Ishikawa (cell line): ENCODE measurements at regions not wholly inside any gene's neighbourhood (a gene's known extent, or its start where the extent isn't known, plus 50 kb on each side); places are given as distances from the start of the nearest gene placed in this dataset.

ENCODE experiments used
- CEBPB ChIP-seq: IDR thresholded peaks from 2 replicates; pipeline ENCODE4 v1.6.1; 2012
- CREB1 ChIP-seq: IDR thresholded peaks from 2 replicates; pipeline ENCODE4 v1.6.1; 2012; ENCODE audit warnings: low read depth
- EGR1 ChIP-seq: IDR thresholded peaks from 2 replicates; pipeline ENCODE4 v1.6.1; 2012
- EP300 ChIP-seq: IDR thresholded peaks from 2 replicates; pipeline ENCODE4 v1.6.1; 2012; ENCODE audit warnings: borderline replicate concordance
- FOXM1 ChIP-seq: IDR thresholded peaks from 2 replicates; pipeline ENCODE4 v1.6.1; 2012; ENCODE audit warnings: low read depth, borderline replicate concordance
- NFIC ChIP-seq: IDR thresholded peaks from 2 replicates; pipeline ENCODE4 v1.6.1; 2012
- RAD21 ChIP-seq: IDR thresholded peaks from 2 replicates; pipeline ENCODE4 v1.6.1; 2012; ENCODE audit warnings: low read depth
- TAF1 ChIP-seq: IDR thresholded peaks from 2 replicates; pipeline ENCODE4 v1.6.1; 2012; ENCODE audit warnings: low read depth, mild to moderate bottlenecking
- TCF12 ChIP-seq: IDR thresholded peaks from 2 replicates; pipeline ENCODE4 v1.6.1; 2012; ENCODE audit warnings: low read depth
- TEAD4 ChIP-seq: IDR thresholded peaks from 2 replicates; pipeline ENCODE4 v1.6.1; 2012
- YY1 ChIP-seq: IDR thresholded peaks from 2 replicates; pipeline ENCODE4 v1.6.1; 2012; ENCODE audit warnings: low read depth
- ZBTB7A ChIP-seq: IDR thresholded peaks from 2 replicates; pipeline ENCODE4 v1.6.1; 2012; ENCODE audit warnings: low read depth
- TF ChIP-seq, protein P1 (sequence below): IDR thresholded peaks from 2 replicates; pipeline ENCODE4 v1.6.1; 2012
- TF ChIP-seq, protein P2 (sequence below): IDR thresholded peaks from 2 replicates; pipeline ENCODE4 v1.6.1; 2012
- TF ChIP-seq, protein P3 (sequence below): IDR thresholded peaks from 2 replicates; pipeline ENCODE4 v1.6.1; 2012; ENCODE audit warnings: low read depth, mild to moderate bottlenecking

DNA sequence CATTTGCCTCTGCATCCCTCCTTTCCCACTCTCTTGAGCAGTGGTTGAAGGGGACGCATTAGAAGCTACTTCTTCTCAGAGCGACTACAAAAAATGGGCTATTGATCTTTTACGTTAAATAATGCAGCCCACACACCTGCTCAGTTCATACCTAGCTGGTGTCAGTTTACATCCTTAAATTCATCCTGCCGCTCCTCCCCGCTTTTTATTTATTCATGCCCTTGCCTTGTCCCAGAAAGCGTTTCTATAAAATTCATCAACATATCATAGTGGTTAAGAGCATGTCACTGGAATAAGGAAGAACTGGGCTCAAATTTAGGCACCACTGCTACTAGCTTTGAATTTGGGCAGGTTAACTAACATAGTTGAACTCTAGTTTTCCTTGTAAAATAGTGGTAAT lies 66.0 kb upstream of the TINAGL1 start:
- TF ChIP-seq ZBTB7A, result no peak
- TF ChIP-seq EGR1, result no peak
- no peak for TF ChIP-seq FOXM1
- no peak for TF ChIP-seq TAF1
- TF ChIP-seq RAD21, result no peak

DNA sequence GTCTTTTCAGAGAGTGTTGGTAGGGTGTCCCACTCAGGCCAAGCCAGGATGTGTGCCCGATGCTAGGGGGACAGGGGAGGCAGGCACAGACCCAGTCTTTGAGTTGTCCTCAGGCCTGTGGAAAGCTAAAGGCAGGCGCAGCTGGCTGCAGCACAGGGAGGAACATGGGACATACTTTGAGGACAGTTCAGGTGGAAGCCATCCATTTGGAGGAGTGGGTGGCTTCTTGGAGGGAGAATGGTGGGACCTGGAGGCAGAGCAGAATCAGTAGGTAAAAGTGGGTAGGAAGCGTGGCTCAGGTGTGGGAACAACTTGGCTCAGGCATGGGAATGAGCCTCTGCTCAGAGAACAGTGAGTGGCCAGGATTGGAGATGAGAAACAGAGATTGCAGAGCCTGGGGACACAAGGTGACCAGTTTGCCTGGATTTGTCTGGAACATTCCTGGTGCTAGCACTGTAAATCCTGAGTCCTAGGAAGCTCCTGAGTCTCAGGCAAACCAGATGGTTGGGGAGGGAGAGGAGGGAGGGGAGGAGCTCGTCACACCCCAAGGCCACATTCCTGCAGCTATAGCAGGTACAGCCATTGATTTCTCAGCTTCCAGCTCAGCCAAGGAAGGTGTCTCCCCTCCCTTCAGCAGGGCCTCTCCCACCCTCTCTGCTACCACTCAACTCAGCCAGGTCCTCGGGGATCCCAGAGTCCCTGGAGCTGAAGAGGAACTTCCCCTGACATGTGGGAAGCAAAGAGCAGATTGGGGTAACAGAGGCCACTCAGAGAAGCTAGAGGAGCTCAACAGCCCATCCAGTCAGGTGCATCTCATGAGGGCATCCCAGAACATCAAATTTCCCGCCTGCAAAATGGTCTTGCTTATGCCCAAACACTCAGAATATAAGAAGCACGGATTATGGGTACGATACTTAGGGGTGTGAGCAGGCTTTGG lies 65.2 kb upstream of the TINAGL1 start:
- TF ChIP-seq, protein P1, sequence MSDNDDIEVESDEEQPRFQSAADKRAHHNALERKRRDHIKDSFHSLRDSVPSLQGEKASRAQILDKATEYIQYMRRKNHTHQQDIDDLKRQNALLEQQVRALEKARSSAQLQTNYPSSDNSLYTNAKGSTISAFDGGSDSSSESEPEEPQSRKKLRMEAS, result no peak
- TF ChIP-seq TEAD4, result peak; percentile 73; the same call in 1 of the 2 replicates

DNA sequence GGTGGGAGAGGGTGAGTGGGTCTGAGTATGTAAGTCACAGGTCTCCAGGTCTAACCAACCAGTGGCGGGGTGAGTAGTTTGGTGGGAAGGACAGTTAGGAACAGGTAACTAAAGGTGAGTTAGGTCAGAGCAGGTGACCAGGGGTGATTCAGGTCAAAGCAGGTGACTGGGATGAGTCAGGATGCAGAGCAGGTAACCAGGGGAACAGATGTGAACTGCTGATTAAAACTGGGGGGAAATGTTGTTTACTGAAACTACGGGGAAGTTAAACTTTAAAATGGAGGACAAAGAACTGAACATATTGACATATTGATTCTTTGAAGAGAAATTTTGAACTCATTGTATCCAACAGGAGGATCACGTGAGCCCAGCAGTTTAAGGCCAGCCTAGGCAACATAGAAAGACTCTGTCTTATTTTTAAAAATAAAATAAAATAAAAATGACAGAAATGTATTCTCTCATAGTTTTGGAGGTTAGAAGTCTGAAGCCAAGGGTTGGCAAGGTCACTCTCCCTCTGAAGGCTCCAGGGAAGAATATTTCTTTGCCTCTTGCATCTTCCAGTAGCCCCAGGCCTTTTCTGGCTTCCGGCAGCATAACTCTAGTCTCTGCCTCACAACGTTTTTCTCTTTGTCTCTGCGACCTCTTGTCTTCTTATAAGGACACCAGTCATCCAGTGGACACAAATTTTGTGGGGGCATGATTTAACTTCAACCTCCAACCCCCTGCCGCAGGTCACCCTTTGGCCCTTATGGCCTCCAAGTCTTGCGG lies 64.3 kb upstream of the TINAGL1 start:
- TF ChIP-seq, protein P2, sequence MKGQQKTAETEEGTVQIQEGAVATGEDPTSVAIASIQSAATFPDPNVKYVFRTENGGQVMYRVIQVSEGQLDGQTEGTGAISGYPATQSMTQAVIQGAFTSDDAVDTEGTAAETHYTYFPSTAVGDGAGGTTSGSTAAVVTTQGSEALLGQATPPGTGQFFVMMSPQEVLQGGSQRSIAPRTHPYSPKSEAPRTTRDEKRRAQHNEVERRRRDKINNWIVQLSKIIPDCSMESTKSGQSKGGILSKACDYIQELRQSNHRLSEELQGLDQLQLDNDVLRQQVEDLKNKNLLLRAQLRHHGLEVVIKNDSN, result no peak
- no peak for TF ChIP-seq EGR1
- TF ChIP-seq ZBTB7A, result no peak
- TF ChIP-seq EP300, result no peak
- TF ChIP-seq, protein P1, result no peak
- TF ChIP-seq CREB1, result no peak
- TF ChIP-seq FOXM1, result no peak
- TF ChIP-seq, protein P3, sequence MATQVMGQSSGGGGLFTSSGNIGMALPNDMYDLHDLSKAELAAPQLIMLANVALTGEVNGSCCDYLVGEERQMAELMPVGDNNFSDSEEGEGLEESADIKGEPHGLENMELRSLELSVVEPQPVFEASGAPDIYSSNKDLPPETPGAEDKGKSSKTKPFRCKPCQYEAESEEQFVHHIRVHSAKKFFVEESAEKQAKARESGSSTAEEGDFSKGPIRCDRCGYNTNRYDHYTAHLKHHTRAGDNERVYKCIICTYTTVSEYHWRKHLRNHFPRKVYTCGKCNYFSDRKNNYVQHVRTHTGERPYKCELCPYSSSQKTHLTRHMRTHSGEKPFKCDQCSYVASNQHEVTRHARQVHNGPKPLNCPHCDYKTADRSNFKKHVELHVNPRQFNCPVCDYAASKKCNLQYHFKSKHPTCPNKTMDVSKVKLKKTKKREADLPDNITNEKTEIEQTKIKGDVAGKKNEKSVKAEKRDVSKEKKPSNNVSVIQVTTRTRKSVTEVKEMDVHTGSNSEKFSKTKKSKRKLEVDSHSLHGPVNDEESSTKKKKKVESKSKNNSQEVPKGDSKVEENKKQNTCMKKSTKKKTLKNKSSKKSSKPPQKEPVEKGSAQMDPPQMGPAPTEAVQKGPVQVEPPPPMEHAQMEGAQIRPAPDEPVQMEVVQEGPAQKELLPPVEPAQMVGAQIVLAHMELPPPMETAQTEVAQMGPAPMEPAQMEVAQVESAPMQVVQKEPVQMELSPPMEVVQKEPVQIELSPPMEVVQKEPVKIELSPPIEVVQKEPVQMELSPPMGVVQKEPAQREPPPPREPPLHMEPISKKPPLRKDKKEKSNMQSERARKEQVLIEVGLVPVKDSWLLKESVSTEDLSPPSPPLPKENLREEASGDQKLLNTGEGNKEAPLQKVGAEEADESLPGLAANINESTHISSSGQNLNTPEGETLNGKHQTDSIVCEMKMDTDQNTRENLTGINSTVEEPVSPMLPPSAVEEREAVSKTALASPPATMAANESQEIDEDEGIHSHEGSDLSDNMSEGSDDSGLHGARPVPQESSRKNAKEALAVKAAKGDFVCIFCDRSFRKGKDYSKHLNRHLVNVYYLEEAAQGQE, result no peak
- no peak for TF ChIP-seq TCF12
- no peak for TF ChIP-seq TAF1
- TF ChIP-seq TEAD4, result no peak
- TF ChIP-seq NFIC, result no peak

DNA sequence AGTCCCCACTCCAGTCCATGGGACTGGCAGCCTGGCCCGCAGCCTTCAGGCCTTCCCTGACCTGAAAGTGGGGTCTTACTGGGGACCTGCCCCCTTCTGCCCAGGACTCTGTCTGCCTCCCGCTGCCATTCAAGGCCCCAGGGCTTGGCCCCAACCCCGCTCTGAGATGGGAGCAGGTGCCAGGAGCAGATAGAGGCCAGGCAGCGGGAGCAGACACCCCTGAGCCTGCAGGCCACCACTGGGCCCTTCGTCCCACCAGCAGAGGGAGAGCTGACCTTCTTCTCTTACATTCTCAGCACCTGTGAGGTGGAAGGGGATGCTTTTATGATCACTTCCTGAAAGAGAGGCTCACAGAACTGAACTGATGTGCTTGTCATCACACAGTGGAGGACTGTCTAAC lies 62.2 kb upstream of the TINAGL1 start:
- TF ChIP-seq YY1, result no peak
- TF ChIP-seq, protein P3, result no peak
- TF ChIP-seq CEBPB, result no peak
- TF ChIP-seq EGR1, result no peak
- no peak for TF ChIP-seq FOXM1
- TF ChIP-seq RAD21, result no peak
- TF ChIP-seq CREB1, result no peak
- TF ChIP-seq, protein P2, result no peak
- no peak for TF ChIP-seq NFIC
- no peak for TF ChIP-seq TAF1
- no peak for TF ChIP-seq TEAD4
- TF ChIP-seq, protein P1, result no peak
- TF ChIP-seq TCF12, result no peak
- TF ChIP-seq EP300, result no peak
- TF ChIP-seq ZBTB7A, result no peak

DNA sequence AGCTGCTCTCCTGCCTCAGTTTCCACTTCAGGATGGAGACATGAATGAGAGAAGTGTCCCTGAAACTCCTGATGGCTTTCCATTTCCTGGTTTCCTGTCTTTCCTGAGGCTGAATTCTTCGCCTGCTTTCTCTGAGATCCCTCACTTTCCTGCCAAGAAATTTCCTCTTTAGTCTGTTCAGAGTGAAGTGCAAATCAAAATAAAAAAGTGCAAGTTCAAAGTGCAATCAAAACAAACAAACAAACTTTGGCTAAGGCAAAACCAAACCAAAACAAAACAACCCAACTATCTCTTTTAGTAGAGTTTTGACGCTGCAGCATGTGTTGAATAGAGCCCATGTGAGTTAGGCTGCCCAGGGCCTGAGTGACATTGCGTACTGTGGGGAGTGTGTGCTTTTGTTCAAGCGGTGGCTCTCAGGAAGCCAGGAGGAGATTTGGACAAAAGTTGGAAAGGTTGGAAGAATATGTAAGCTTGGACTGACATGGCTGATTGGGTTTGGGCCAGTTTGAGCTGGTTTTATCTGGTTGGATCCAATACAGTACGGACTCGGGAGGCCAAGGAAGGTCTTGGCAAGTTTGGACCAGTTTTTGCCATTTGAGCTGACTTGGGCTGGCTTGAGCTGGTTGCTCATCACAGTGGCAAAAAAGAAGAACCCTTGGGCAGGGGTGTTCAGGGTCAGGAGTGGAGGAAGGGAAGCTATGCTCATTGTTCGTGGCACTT lies 61.1 kb upstream of the TINAGL1 start:
- TF ChIP-seq NFIC (no peak), CEBPB (no peak), RAD21 (no peak), CREB1 (no peak), TCF12 (no peak), ZBTB7A (no peak)
- TF ChIP-seq, protein P1, result no peak
- TF ChIP-seq, protein P3, result no peak
